ENCODE measurements at regions not wholly inside any gene's neighbourhood (a gene's known extent, or its start where the extent isn't known, plus 50 kb on each side); places are given as distances from the start of the nearest gene placed in this dataset.

DNA sequence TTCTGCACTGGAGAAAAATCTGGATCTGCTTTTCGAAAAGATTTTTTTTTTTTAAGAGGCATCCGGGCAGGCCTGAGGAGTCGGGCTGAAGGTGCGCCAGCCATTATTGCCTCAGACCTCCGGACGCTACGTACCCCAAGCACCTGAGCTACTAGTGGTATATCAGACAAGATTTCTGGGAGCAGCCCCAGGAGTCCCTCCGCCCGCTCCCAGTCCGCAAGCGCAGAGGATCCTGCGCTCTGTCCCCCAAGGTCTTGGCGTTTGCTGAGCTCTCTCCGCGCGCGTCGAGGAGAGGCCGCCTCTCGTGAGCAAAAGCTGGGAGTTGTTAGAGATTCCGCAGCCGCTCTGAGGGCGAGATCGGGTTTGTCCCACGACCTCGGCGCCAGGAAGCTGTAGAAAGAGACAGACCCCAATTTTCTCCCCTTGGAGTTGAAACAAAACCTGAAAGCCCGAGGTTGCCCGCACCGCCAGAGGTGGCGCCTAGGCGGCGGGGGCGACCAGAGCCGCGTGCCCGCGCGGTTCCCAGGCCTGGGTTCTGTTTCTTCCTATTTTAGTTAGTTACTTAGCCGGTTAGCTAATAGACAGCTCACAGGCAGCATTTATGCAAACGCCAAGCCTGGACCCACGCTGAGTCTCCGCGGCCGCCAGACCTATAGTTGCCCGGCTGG lies 72.5 kb upstream of the POLG start:
- no peaks in the 10 kb centered on the region for H3K36me3 ChIP-seq (ENCODE audit: control insufficient read depth, insufficient read depth, low read length)
- H3K4me3 ChIP-seq (ENCODE audit: low read depth, low read length): no peak overlapping the region
- DNase-seq (ENCODE audit: low read depth): no peak
- H3K27me3 ChIP-seq (ENCODE audit: control insufficient read depth, insufficient read depth, low read length): peaks cover 97% of the 10 kb centered on the region
- TF ChIP-seq, protein P1, sequence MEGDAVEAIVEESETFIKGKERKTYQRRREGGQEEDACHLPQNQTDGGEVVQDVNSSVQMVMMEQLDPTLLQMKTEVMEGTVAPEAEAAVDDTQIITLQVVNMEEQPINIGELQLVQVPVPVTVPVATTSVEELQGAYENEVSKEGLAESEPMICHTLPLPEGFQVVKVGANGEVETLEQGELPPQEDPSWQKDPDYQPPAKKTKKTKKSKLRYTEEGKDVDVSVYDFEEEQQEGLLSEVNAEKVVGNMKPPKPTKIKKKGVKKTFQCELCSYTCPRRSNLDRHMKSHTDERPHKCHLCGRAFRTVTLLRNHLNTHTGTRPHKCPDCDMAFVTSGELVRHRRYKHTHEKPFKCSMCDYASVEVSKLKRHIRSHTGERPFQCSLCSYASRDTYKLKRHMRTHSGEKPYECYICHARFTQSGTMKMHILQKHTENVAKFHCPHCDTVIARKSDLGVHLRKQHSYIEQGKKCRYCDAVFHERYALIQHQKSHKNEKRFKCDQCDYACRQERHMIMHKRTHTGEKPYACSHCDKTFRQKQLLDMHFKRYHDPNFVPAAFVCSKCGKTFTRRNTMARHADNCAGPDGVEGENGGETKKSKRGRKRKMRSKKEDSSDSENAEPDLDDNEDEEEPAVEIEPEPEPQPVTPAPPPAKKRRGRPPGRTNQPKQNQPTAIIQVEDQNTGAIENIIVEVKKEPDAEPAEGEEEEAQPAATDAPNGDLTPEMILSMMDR (IDR thresholded peaks at IDR 0.05; ENCODE audit: insufficient read depth, low read length, poor library complexity, severe bottlenecking): peak; percentile 6

DNA sequence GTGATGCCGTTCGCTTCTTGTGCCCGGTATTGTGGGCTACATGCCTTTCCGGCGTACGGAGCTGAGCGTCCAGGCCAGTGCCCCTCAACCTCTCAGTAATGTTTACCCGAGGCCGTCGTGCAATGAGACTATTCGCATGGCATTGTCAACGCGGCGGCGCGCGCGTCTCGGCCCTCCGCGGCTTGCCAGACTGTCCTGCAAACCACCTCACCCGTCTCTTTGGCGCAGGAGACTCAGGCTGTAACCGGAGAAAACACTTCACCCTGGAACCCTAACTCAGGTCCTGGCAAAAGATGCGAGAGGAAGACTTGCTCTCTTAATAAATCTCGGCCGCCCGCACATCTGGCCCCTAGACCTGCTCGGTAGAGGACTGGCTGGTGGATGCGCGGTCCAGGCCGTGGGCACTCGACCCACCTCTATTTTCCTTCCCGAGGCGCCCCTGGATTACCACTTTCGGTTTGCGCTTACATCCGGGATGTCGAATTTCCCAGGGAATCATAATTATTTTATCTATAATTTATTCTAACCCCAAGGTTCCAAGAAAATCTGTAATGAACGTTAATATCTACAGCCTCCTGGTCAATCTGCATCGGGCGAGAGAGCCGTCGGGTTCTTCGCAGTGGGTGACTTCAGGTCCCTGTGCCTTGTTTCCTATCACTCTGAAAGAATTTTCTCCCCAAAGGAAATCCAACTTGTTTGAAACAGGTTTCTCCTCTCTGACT lies 71.8 kb upstream of the POLG start:
- DNase-seq (ENCODE audit: low read depth): no peak
- Histone ChIP-seq H3K36me3 (ENCODE audit: control insufficient read depth, insufficient read depth, low read length) (no peaks in the 10 kb centered on the region), H3K4me3 (ENCODE audit: low read depth, low read length) (no peak overlapping the region), H3K27me3 (ENCODE audit: control insufficient read depth, insufficient read depth, low read length) (peaks cover 94% of the 10 kb centered on the region)
- TF ChIP-seq, protein P1 (IDR thresholded peaks at IDR 0.05; ENCODE audit: insufficient read depth, low read length, poor library complexity, severe bottlenecking): no peak

DNA sequence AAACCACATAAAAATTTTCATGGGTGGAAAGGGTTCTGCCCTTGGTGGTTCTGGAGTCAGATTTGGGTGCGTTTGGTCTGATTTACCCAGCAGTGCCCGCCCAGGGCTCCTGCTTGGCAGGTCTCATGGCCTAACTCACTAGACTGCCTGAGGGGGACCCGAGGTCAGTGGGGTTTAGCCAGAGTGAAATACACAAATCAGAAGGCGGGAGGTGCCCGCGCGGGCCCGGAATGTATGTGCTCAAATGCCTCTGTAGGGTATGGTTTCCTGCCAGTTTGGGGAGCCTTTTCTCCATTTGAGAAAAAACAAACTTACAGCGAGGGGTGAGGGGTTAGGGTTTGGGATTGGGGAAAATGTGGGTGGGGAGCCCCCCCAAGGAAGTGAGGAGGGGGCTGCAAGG lies 70.9 kb upstream of the POLG start:
- DNase-seq (ENCODE audit: low read depth): no peak
- no peak overlapping the region for H3K4me3 ChIP-seq (ENCODE audit: low read depth, low read length)
- TF ChIP-seq, protein P1 (IDR thresholded peaks at IDR 0.05; ENCODE audit: insufficient read depth, low read length, poor library complexity, severe bottlenecking): no peak
- peaks cover 93% of the 10 kb centered on the region for H3K27me3 ChIP-seq (ENCODE audit: control insufficient read depth, insufficient read depth, low read length)
- H3K36me3 ChIP-seq (ENCODE audit: control insufficient read depth, insufficient read depth, low read length): no peaks in the 10 kb centered on the region

- Histone ChIP-seq H3K27me3 (ENCODE audit: control insufficient read depth, insufficient read depth, low read length) (peaks cover 91% of the 10 kb centered on the region), H3K36me3 (ENCODE audit: control insufficient read depth, insufficient read depth, low read length) (no peaks in the 10 kb centered on the region), H3K4me3 (ENCODE audit: low read depth, low read length) (no peak overlapping the region)
- no peak for DNase-seq (ENCODE audit: low read depth)
- TF ChIP-seq, protein P1 (IDR thresholded peaks at IDR 0.05; ENCODE audit: insufficient read depth, low read length, poor library complexity, severe bottlenecking): no peak
Measured at GRCh38 chr15:89404023-89404422, 69.4 kb upstream of the POLG start.

GRCh38 chr15:89402518-89402805 lies 67.8 kb upstream of the POLG start:
- Histone ChIP-seq H3K27me3 (ENCODE audit: control insufficient read depth, insufficient read depth, low read length) (peaks cover 91% of the 10 kb centered on the region), H3K4me3 (ENCODE audit: low read depth, low read length) (no peak overlapping the region), H3K36me3 (ENCODE audit: control insufficient read depth, insufficient read depth, low read length) (no peaks in the 10 kb centered on the region)
- DNase-seq (ENCODE audit: low read depth): no peak
- TF ChIP-seq, protein P1 (IDR thresholded peaks at IDR 0.05; ENCODE audit: insufficient read depth, low read length, poor library complexity, severe bottlenecking): no peak

All from kidney epithelial cell (primary cell).